Activated B cell treated with CpG ODN at 0.5 μM for 24 hours (primary cell): ENCODE measurements at regions not wholly inside any gene's neighbourhood (a gene's known extent, or its start where the extent isn't known, plus 50 kb on each side); places are given as distances from the start of the nearest gene placed in this dataset.

Source experiments
- ATAC-seq: fragments of 200-7000 bp; cut with Tn5 transposase; one replicate; pipeline ENCODE4 v1.10.0; 2021; ENCODE audit warnings: low read depth, mild to moderate bottlenecking, moderate library complexity
- CTCF ChIA-PET: fragments of 350-600 bp; sonication (Branson Sonifier 250); formaldehyde crosslinking; loops from one replicate; lab custom pipeline; 2021; ENCODE audit warnings: antibody characterized with exemption; lab: Charles Lee
- POLR2A ChIA-PET: fragments of 350-600 bp; sonication (Branson Sonifier 250); formaldehyde crosslinking; loops from one replicate; lab custom pipeline; 2021; ENCODE audit warnings: antibody characterized with exemption; lab: Charles Lee
- DNase-seq: peaks from one replicate; pipeline ENCODE4 v3.0.0; 2022
- H3K27ac Mint-ChIP-seq: one replicate; pipeline ENCODE4 v1.8.0; 2020; ENCODE audit warnings: mixed read lengths
- H3K27me3 Mint-ChIP-seq: one replicate; pipeline ENCODE4 v1.8.0; 2021; ENCODE audit warnings: mixed read lengths
- H3K36me3 Mint-ChIP-seq: one replicate; pipeline ENCODE4 v1.8.0; 2021; ENCODE audit warnings: low read depth, mixed read lengths
- H3K4me1 Mint-ChIP-seq: one replicate; pipeline ENCODE4 v1.8.0; 2021; ENCODE audit warnings: mixed read lengths
- H3K4me3 Mint-ChIP-seq: one replicate; pipeline ENCODE4 v1.8.0; 2020; ENCODE audit warnings: mild to moderate bottlenecking, mixed read lengths
- H3K9me3 Mint-ChIP-seq: one replicate; pipeline ENCODE4 v1.8.0; 2020; ENCODE audit warnings: mixed read lengths
- CTCF ChIP-seq: fragments of 200-600 bp; IDR thresholded peaks from one replicate; pipeline ENCODE4 v1.8.0; 2022; ENCODE audit warnings: antibody characterized with exemption, mild to moderate bottlenecking
- intact Hi-C: fragments of 100-400 bp; cut with micrococcal nuclease; formaldehyde crosslinking; loops from one replicate; pipeline ENCODE4 v1.15.1; 2024

- POLR2A ChIA-PET: no interaction called here
- Mint-ChIP-seq H3K27me3 (no peaks in the 10 kb centered on the region), H3K9me3 (peaks cover 2% of the 10 kb centered on the region), H3K4me3 (no peak overlapping the region), H3K36me3 (no peaks in the 10 kb centered on the region), H3K27ac (no peak overlapping the region), H3K4me1 (no peaks in the 10 kb centered on the region)
- intact Hi-C loops: no loop called here
- TF ChIP-seq CTCF: no peak
- CTCF ChIA-PET: no interaction called here
- no peak for DNase-seq
- no peak for ATAC-seq
Measured at GRCh38 chr11:25537393-25537792, 794.5 kb upstream of the ANO3 start.

GRCh38 chr11:25547292-25547691 is 784.6 kb upstream of the ANO3 start:
- H3K9me3 Mint-ChIP-seq: peaks cover 4% of the 10 kb centered on the region
- no peak for DNase-seq

GRCh38 chr11:25562417-25562816 is 769.5 kb upstream of the ANO3 start:
- DNase-seq (no peak), ATAC-seq (no peak)
- ChIA-PET POLR2A (no interaction called here), CTCF (no interaction called here)
- H3K27me3 Mint-ChIP-seq: no peaks in the 10 kb centered on the region
- peaks cover 2% of the 10 kb centered on the region for H3K9me3 Mint-ChIP-seq
- no peak for TF ChIP-seq CTCF
- H3K27ac Mint-ChIP-seq: no peak overlapping the region
- intact Hi-C loops: no loop called here
- no peaks in the 10 kb centered on the region for H3K4me1 Mint-ChIP-seq
- H3K4me3 Mint-ChIP-seq: no peak overlapping the region
- no peaks in the 10 kb centered on the region for H3K36me3 Mint-ChIP-seq

More at GRCh38 chr11:25547292-25547691, 784.6 kb upstream of the ANO3 start:
- ATAC-seq: no peak
- ChIA-PET CTCF (no interaction called here), POLR2A (no interaction called here)
- H3K27me3 Mint-ChIP-seq: no peaks in the 10 kb centered on the region
- no peaks in the 10 kb centered on the region for H3K4me1 Mint-ChIP-seq
- H3K36me3 Mint-ChIP-seq: no peaks in the 10 kb centered on the region
- intact Hi-C loops: no loop called here
- no peak overlapping the region for H3K27ac Mint-ChIP-seq
- TF ChIP-seq CTCF: no peak
- H3K4me3 Mint-ChIP-seq: no peak overlapping the region

- Mint-ChIP-seq H3K9me3 (no peaks in the 10 kb centered on the region), H3K4me1 (no peaks in the 10 kb centered on the region), H3K27me3 (no peaks in the 10 kb centered on the region)
Measured at GRCh38 chr11:25565846-25566245, 766.1 kb upstream of the ANO3 start.

More at GRCh38 chr11:25565846-25566245, 766.1 kb upstream of the ANO3 start:
- intact Hi-C loops: no loop called here
- ATAC-seq (no peak), DNase-seq (no peak)
- TF ChIP-seq CTCF: no peak
- POLR2A ChIA-PET: no interaction called here
- H3K4me3 Mint-ChIP-seq: no peak overlapping the region
- H3K36me3 Mint-ChIP-seq: no peaks in the 10 kb centered on the region
- H3K27ac Mint-ChIP-seq: no peak overlapping the region
- CTCF ChIA-PET: no interaction called here
